CD4-positive, alpha-beta T cell treated with Interleukin-12 subunit alpha and Interleukin-12 subunit beta, for 1 hour (primary cell): ENCODE measurements at regions not wholly inside any gene's neighbourhood (a gene's known extent, or its start where the extent isn't known, plus 50 kb on each side); places are given as distances from the start of the nearest gene placed in this dataset.

Experiments used
- DNase-seq: peaks from one replicate; pipeline ENCODE4 v3.0.0-alpha.2; 2020

GRCh38 chr7:26612742-26613141 is 251.6 kb downstream of the SKAP2 start:
- DNase-seq = no peak

DNA sequence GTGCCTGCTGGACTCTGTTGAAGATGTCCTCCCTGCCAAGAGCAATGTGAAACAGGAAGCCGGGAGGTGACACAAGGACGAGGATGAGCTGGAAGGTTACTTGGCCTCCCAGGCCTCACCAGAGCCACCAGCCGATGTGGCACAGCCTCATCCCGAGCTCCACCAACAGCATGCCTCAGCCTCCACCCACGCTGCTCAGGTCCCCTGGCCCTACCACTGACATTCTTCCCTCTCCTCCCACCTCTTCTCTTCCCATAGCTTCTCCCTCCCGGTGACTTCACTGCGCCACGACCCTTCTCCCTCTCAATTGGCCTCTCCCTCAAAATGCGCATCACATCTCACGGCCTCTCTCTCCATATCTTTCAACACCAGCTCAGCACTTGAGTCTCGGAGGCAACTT is 249.9 kb downstream of the SKAP2 start:
- DNase-seq = no peak

DNA sequence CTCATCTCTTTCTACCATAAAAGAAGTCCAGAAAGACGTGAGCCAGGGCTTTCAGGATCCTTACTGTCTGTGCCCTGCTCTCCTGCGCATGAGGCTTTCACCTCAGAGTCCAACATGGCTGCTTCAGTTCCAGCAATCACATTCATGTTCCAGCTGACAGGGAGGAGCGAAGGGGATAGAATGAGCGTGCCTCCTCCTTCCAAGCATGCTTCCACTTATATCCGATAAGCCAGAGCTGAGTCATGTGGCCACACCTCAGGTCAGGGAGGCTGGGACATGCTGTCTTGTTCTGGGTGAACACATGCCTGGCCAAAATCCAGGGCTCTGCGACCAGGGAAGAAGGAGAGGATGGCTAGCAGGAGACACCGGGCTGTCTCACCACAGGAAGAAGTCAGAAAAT is 248.2 kb downstream of the SKAP2 start:
- DNase-seq = no peak

GRCh38 chr7:26617066-26617465 is 247.3 kb downstream of the SKAP2 start:
- DNase-seq = no peak
